HepG2 (cell line): ENCODE measurements at regions not wholly inside any gene's neighbourhood (a gene's known extent, or its start where the extent isn't known, plus 50 kb on each side); places are given as distances from the start of the nearest gene placed in this dataset.

ENCODE experiments used
- AGO2 ChIP-seq: fragments of 200-400 bp; formaldehyde crosslinking; optimal IDR thresholded peaks from 2 replicates; pipeline ENCODE3; 2017; ENCODE audit warnings: mild to moderate bottlenecking, low read depth, low read length, moderate library complexity
- HDAC6 ChIP-seq: fragments of 200-600 bp; sonication (generic); IDR thresholded peaks from 2 replicates; pipeline ENCODE4 v1.7.0; 2017; ENCODE audit warnings: mild to moderate bottlenecking, antibody characterized with exemption, low read length, low read depth
- HIVEP1 ChIP-seq: sonication (generic); formaldehyde crosslinking; IDR thresholded peaks from 2 replicates; pipeline ENCODE4 v1.4.0; 2020; ENCODE audit warnings: mild to moderate bottlenecking, missing genetic modification reagents
- MXD4 ChIP-seq: IDR thresholded peaks from 2 replicates; pipeline ENCODE4 v1.6.1; 2016; ENCODE audit warnings: mild to moderate bottlenecking, missing biosample characterization, missing genetic modification reagents
- RFX5 ChIP-seq: IDR thresholded peaks from 2 replicates; pipeline ENCODE4 v1.6.1; 2011; ENCODE audit warnings: low read depth, low read length, improper control_type of control experiment
- ZSCAN30 ChIP-seq: sonication (generic); formaldehyde crosslinking; IDR thresholded peaks from 2 replicates; pipeline ENCODE4 v1.5.0; 2020; ENCODE audit warnings: mild to moderate bottlenecking, missing genetic modification reagents
- TF ChIP-seq, protein P1 (sequence below): sonication (generic); formaldehyde crosslinking; IDR thresholded peaks from 2 replicates; pipeline ENCODE4 v1.5.0; 2020; ENCODE audit warnings: mild to moderate bottlenecking, missing genetic modification reagents, moderate library complexity
- TF ChIP-seq, protein P2 (sequence below): sonication (generic); formaldehyde crosslinking; IDR thresholded peaks from 2 replicates; pipeline ENCODE4 v1.5.1; 2020; ENCODE audit warnings: mild to moderate bottlenecking, missing genetic modification reagents, borderline replicate concordance

DNA sequence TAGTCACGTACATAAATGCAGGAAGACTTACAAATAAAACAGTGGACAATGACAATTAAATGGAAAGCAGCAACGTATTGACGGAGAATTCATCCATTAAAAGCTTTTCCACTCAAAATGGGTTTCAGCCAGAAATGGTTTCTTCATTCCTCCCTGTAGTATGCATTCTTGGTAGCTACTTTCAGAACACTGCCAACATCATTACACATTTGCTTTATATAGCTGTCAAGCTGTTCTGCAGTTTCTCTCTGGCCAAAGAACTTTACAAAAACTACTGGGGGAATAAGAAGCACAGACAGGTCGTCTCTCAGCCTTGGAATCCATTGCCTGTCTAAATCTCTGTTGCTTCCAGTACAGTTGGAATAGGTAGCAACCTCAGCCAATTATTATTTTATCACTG is 84.1 kb upstream of the NCKAP5 start:
- TF ChIP-seq HIVEP1 (CRISPR knock-in tag): no peak
- TF ChIP-seq, protein P1, sequence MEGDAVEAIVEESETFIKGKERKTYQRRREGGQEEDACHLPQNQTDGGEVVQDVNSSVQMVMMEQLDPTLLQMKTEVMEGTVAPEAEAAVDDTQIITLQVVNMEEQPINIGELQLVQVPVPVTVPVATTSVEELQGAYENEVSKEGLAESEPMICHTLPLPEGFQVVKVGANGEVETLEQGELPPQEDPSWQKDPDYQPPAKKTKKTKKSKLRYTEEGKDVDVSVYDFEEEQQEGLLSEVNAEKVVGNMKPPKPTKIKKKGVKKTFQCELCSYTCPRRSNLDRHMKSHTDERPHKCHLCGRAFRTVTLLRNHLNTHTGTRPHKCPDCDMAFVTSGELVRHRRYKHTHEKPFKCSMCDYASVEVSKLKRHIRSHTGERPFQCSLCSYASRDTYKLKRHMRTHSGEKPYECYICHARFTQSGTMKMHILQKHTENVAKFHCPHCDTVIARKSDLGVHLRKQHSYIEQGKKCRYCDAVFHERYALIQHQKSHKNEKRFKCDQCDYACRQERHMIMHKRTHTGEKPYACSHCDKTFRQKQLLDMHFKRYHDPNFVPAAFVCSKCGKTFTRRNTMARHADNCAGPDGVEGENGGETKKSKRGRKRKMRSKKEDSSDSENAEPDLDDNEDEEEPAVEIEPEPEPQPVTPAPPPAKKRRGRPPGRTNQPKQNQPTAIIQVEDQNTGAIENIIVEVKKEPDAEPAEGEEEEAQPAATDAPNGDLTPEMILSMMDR (CRISPR knock-in tag): no peak
- no peak for TF ChIP-seq MXD4 (CRISPR knock-in tag)
- TF ChIP-seq RFX5: no peak
- no peak for TF ChIP-seq AGO2
- TF ChIP-seq HDAC6: no peak
- TF ChIP-seq, protein P2, sequence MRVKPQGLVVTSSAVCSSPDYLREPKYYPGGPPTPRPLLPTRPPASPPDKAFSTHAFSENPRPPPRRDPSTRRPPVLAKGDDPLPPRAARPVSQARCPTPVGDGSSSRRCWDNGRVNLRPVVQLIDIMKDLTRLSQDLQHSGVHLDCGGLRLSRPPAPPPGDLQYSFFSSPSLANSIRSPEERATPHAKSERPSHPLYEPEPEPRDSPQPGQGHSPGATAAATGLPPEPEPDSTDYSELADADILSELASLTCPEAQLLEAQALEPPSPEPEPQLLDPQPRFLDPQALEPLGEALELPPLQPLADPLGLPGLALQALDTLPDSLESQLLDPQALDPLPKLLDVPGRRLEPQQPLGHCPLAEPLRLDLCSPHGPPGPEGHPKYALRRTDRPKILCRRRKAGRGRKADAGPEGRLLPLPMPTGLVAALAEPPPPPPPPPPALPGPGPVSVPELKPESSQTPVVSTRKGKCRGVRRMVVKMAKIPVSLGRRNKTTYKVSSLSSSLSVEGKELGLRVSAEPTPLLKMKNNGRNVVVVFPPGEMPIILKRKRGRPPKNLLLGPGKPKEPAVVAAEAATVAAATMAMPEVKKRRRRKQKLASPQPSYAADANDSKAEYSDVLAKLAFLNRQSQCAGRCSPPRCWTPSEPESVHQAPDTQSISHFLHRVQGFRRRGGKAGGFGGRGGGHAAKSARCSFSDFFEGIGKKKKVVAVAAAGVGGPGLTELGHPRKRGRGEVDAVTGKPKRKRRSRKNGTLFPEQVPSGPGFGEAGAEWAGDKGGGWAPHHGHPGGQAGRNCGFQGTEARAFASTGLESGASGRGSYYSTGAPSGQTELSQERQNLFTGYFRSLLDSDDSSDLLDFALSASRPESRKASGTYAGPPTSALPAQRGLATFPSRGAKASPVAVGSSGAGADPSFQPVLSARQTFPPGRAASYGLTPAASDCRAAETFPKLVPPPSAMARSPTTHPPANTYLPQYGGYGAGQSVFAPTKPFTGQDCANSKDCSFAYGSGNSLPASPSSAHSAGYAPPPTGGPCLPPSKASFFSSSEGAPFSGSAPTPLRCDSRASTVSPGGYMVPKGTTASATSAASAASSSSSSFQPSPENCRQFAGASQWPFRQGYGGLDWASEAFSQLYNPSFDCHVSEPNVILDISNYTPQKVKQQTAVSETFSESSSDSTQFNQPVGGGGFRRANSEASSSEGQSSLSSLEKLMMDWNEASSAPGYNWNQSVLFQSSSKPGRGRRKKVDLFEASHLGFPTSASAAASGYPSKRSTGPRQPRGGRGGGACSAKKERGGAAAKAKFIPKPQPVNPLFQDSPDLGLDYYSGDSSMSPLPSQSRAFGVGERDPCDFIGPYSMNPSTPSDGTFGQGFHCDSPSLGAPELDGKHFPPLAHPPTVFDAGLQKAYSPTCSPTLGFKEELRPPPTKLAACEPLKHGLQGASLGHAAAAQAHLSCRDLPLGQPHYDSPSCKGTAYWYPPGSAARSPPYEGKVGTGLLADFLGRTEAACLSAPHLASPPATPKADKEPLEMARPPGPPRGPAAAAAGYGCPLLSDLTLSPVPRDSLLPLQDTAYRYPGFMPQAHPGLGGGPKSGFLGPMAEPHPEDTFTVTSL (CRISPR knock-in tag): no peak
- TF ChIP-seq ZSCAN30 (CRISPR knock-in tag): no peak
